ENCODE measurements at regions not wholly inside any gene's neighbourhood (a gene's known extent, or its start where the extent isn't known, plus 50 kb on each side); places are given as distances from the start of the nearest gene placed in this dataset.

- H3K4me1 ChIP-seq (ENCODE audit: control insufficient read depth, low read depth, low read length) = no peaks in the 10 kb centered on the region
- H3K4me3 ChIP-seq (ENCODE audit: low read length) = no peak overlapping the region
- no peak overlapping the region for H3K23ac ChIP-seq (ENCODE audit: low read length)
- no peak overlapping the region for H2BK5ac ChIP-seq (ENCODE audit: low read length)
- no peak overlapping the region for H3K4me2 ChIP-seq (ENCODE audit: low read length)
- H2BK120ac ChIP-seq (ENCODE audit: low read depth, low read length) = no peak overlapping the region
- no peak for DNase-seq
- no peak overlapping the region for H3K18ac ChIP-seq (ENCODE audit: low read length)
- H4K5ac ChIP-seq (ENCODE audit: low read length) = no peak overlapping the region
- no peak overlapping the region for H2BK15ac ChIP-seq (replicated peaks; ENCODE audit: low read depth)
- no peak overlapping the region for H3K9ac ChIP-seq (ENCODE audit: low read length)
- no peaks in the 10 kb centered on the region for H3K79me2 ChIP-seq (ENCODE audit: control insufficient read depth, insufficient read depth, low read length)
- H3K56ac ChIP-seq (ENCODE audit: low read length) = no peak overlapping the region
- no peak overlapping the region for H4K8ac ChIP-seq (ENCODE audit: low read depth, low read length)
- no peaks in the 10 kb centered on the region for H3K79me1 ChIP-seq (ENCODE audit: low read length)
- no peak overlapping the region for H3K4ac ChIP-seq (ENCODE audit: low read depth, low read length)
- no peaks in the 10 kb centered on the region for H3K36me3 ChIP-seq (ENCODE audit: control insufficient read depth, insufficient read depth, low read length)
- no peak overlapping the region for H2AK5ac ChIP-seq (ENCODE audit: low read length)
- WGBS (ENCODE audit: extremely low coverage, insufficient coverage, low lambda C conversion rate) = no CpG with 5 or more reads among the region's 11 CpGs
- no peaks in the 10 kb centered on the region for H3K27me3 ChIP-seq (ENCODE audit: insufficient read depth, low read length, poor library complexity)
- H3K27ac ChIP-seq (ENCODE audit: low read depth, low read length) = no peak overlapping the region
These were observed 255.5 kb downstream of the PARN start for GRCh38 chr16:14374451-14375131.

- Histone ChIP-seq H4K5ac (ENCODE audit: low read length) (no peak overlapping the region), H3K4me2 (ENCODE audit: low read length) (no peak overlapping the region), H3K23ac (ENCODE audit: low read length) (no peak overlapping the region), H3K79me2 (ENCODE audit: control insufficient read depth, insufficient read depth, low read length) (no peaks in the 10 kb centered on the region), H3K18ac (ENCODE audit: low read length) (no peak overlapping the region), H3K27me3 (ENCODE audit: insufficient read depth, low read length, poor library complexity) (no peaks in the 10 kb centered on the region), H2BK120ac (ENCODE audit: low read depth, low read length) (no peak overlapping the region), H3K79me1 (ENCODE audit: low read length) (no peaks in the 10 kb centered on the region), H3K4me3 (ENCODE audit: low read length) (no peak overlapping the region), H3K27ac (ENCODE audit: low read depth, low read length) (no peak overlapping the region), H3K4me1 (ENCODE audit: control insufficient read depth, low read depth, low read length) (no peaks in the 10 kb centered on the region), H3K4ac (ENCODE audit: low read depth, low read length) (no peak overlapping the region), H3K9ac (ENCODE audit: low read length) (no peak overlapping the region), H3K56ac (ENCODE audit: low read length) (no peak overlapping the region), H2AK5ac (ENCODE audit: low read length) (no peak overlapping the region), H3K36me3 (ENCODE audit: control insufficient read depth, insufficient read depth, low read length) (no peaks in the 10 kb centered on the region), H4K8ac (ENCODE audit: low read depth, low read length) (no peak overlapping the region), H2BK15ac (replicated peaks; ENCODE audit: low read depth) (no peak overlapping the region), H2BK5ac (ENCODE audit: low read length) (no peak overlapping the region)
- no peak for DNase-seq
- no CpG with 5 or more reads among the region's 10 CpGs for WGBS (ENCODE audit: extremely low coverage, insufficient coverage, low lambda C conversion rate)
These were observed 256.2 kb downstream of the PARN start for GRCh38 chr16:14373896-14374295.

- Histone ChIP-seq H4K5ac (ENCODE audit: low read length) (no peak overlapping the region), H3K27me3 (ENCODE audit: insufficient read depth, low read length, poor library complexity) (no peaks in the 10 kb centered on the region), H3K4ac (ENCODE audit: low read depth, low read length) (no peak overlapping the region), H3K4me2 (ENCODE audit: low read length) (no peak overlapping the region), H3K79me2 (ENCODE audit: control insufficient read depth, insufficient read depth, low read length) (no peaks in the 10 kb centered on the region), H3K56ac (ENCODE audit: low read length) (no peak overlapping the region), H2BK5ac (ENCODE audit: low read length) (no peak overlapping the region), H3K79me1 (ENCODE audit: low read length) (no peaks in the 10 kb centered on the region), H3K23ac (ENCODE audit: low read length) (no peak overlapping the region), H3K4me1 (ENCODE audit: control insufficient read depth, low read depth, low read length) (no peaks in the 10 kb centered on the region), H3K18ac (ENCODE audit: low read length) (no peak overlapping the region), H3K27ac (ENCODE audit: low read depth, low read length) (no peak overlapping the region), H3K36me3 (ENCODE audit: control insufficient read depth, insufficient read depth, low read length) (no peaks in the 10 kb centered on the region), H2BK15ac (replicated peaks; ENCODE audit: low read depth) (no peak overlapping the region), H2BK120ac (ENCODE audit: low read depth, low read length) (no peak overlapping the region), H3K4me3 (ENCODE audit: low read length) (no peak overlapping the region), H2AK5ac (ENCODE audit: low read length) (no peak overlapping the region), H3K9ac (ENCODE audit: low read length) (no peak overlapping the region), H4K8ac (ENCODE audit: low read depth, low read length) (no peak overlapping the region)
- no CpG with 5 or more reads among the region's 13 CpGs for WGBS (ENCODE audit: extremely low coverage, insufficient coverage, low lambda C conversion rate)
- DNase-seq = no peak
These were observed 256.7 kb downstream of the PARN start for GRCh38 chr16:14373406-14373805.

GRCh38 chr16:14372471-14372870 is 257.6 kb downstream of the PARN start:
- Histone ChIP-seq H3K79me1 (ENCODE audit: low read length) (no peaks in the 10 kb centered on the region), H3K56ac (ENCODE audit: low read length) (no peak overlapping the region), H2BK120ac (ENCODE audit: low read depth, low read length) (no peak overlapping the region), H3K4me2 (ENCODE audit: low read length) (no peak overlapping the region), H3K79me2 (ENCODE audit: control insufficient read depth, insufficient read depth, low read length) (no peaks in the 10 kb centered on the region), H2AK5ac (ENCODE audit: low read length) (no peak overlapping the region), H3K27ac (ENCODE audit: low read depth, low read length) (no peak overlapping the region), H2BK5ac (ENCODE audit: low read length) (no peak overlapping the region), H3K27me3 (ENCODE audit: insufficient read depth, low read length, poor library complexity) (no peaks in the 10 kb centered on the region), H3K36me3 (ENCODE audit: control insufficient read depth, insufficient read depth, low read length) (no peaks in the 10 kb centered on the region), H4K5ac (ENCODE audit: low read length) (no peak overlapping the region), H2BK15ac (replicated peaks; ENCODE audit: low read depth) (no peak overlapping the region), H3K23ac (ENCODE audit: low read length) (no peak overlapping the region), H4K8ac (ENCODE audit: low read depth, low read length) (no peak overlapping the region), H3K9ac (ENCODE audit: low read length) (no peak overlapping the region), H3K4ac (ENCODE audit: low read depth, low read length) (no peak overlapping the region), H3K18ac (ENCODE audit: low read length) (no peak overlapping the region), H3K4me1 (ENCODE audit: control insufficient read depth, low read depth, low read length) (no peaks in the 10 kb centered on the region), H3K4me3 (ENCODE audit: low read length) (no peak overlapping the region)
- no CpG with 5 or more reads among the region's 10 CpGs for WGBS (ENCODE audit: extremely low coverage, insufficient coverage, low lambda C conversion rate)
- DNase-seq = no peak

- Histone ChIP-seq H3K23ac (ENCODE audit: low read length) (no peak overlapping the region), H2AK5ac (ENCODE audit: low read length) (no peak overlapping the region), H3K79me2 (ENCODE audit: control insufficient read depth, insufficient read depth, low read length) (no peaks in the 10 kb centered on the region), H3K27me3 (ENCODE audit: insufficient read depth, low read length, poor library complexity) (no peaks in the 10 kb centered on the region), H3K9ac (ENCODE audit: low read length) (no peak overlapping the region), H3K56ac (ENCODE audit: low read length) (no peak overlapping the region), H3K4ac (ENCODE audit: low read depth, low read length) (no peak overlapping the region), H4K5ac (ENCODE audit: low read length) (no peak overlapping the region), H3K18ac (ENCODE audit: low read length) (no peak overlapping the region), H3K79me1 (ENCODE audit: low read length) (no peaks in the 10 kb centered on the region), H3K36me3 (ENCODE audit: control insufficient read depth, insufficient read depth, low read length) (no peaks in the 10 kb centered on the region), H3K27ac (ENCODE audit: low read depth, low read length) (no peak overlapping the region), H3K4me1 (ENCODE audit: control insufficient read depth, low read depth, low read length) (no peaks in the 10 kb centered on the region), H3K4me3 (ENCODE audit: low read length) (no peak overlapping the region), H2BK120ac (ENCODE audit: low read depth, low read length) (no peak overlapping the region), H2BK15ac (replicated peaks; ENCODE audit: low read depth) (no peak overlapping the region), H3K4me2 (ENCODE audit: low read length) (no peak overlapping the region), H2BK5ac (ENCODE audit: low read length) (no peak overlapping the region), H4K8ac (ENCODE audit: low read depth, low read length) (no peak overlapping the region)
- peak; percentile 35 for DNase-seq
- no CpG with 5 or more reads among the region's 7 CpGs for WGBS (ENCODE audit: extremely low coverage, insufficient coverage, low lambda C conversion rate)
These were observed 258.2 kb downstream of the PARN start for GRCh38 chr16:14371778-14372431.
